ENCODE measurements at regions not wholly inside any gene's neighbourhood (a gene's known extent, or its start where the extent isn't known, plus 50 kb on each side); places are given as distances from the start of the nearest gene placed in this dataset.

GRCh38 chr7:12749746-12750145, 62.3 kb downstream of the ARL4A start:
- no peak overlapping the region for H2AFZ ChIP-seq (ENCODE audit: low read depth)
- H3K4me2 ChIP-seq, result no peak overlapping the region
- no peak overlapping the region for H3K4me3 ChIP-seq (IDR thresholded peaks at IDR 0.05; ENCODE audit: insufficient read depth, low read depth, low read length)
- no peak for TF ChIP-seq CTCF (conservative IDR thresholded peaks at IDR 0.05; ENCODE audit: low read depth, low read length)
- no peaks in the 10 kb centered on the region for H4K20me1 ChIP-seq (ENCODE audit: insufficient read depth)
- H3K27me3 ChIP-seq (ENCODE audit: insufficient read depth, low read depth), result no peaks in the 10 kb centered on the region
- no peak overlapping the region for H3K9ac ChIP-seq
- no peaks in the 10 kb centered on the region for H3K4me1 ChIP-seq (ENCODE audit: low read depth, poor library complexity, severe bottlenecking)
- no peaks in the 10 kb centered on the region for H3K79me2 ChIP-seq (ENCODE audit: insufficient read depth, low read depth)
- no peak overlapping the region for H3K27ac ChIP-seq
- no peaks in the 10 kb centered on the region for H3K36me3 ChIP-seq (ENCODE audit: insufficient read depth)

GRCh38 chr7:12751764-12752163, 64.3 kb downstream of the ARL4A start:
- H3K79me2 ChIP-seq (ENCODE audit: insufficient read depth, low read depth), result no peaks in the 10 kb centered on the region
- no peaks in the 10 kb centered on the region for H3K27me3 ChIP-seq (ENCODE audit: insufficient read depth, low read depth)
- no peak overlapping the region for H3K4me2 ChIP-seq
- no peaks in the 10 kb centered on the region for H4K20me1 ChIP-seq (ENCODE audit: insufficient read depth)
- H3K4me3 ChIP-seq (IDR thresholded peaks at IDR 0.05; ENCODE audit: insufficient read depth, low read depth, low read length), result no peak overlapping the region
- H3K36me3 ChIP-seq (ENCODE audit: insufficient read depth), result no peaks in the 10 kb centered on the region
- H3K27ac ChIP-seq, result no peak overlapping the region
- no peaks in the 10 kb centered on the region for H3K4me1 ChIP-seq (ENCODE audit: low read depth, poor library complexity, severe bottlenecking)
- TF ChIP-seq CTCF (conservative IDR thresholded peaks at IDR 0.05; ENCODE audit: low read depth, low read length), result no peak
- no peak overlapping the region for H3K9ac ChIP-seq
- no peak overlapping the region for H2AFZ ChIP-seq (ENCODE audit: low read depth)

GRCh38 chr7:12754179-12754578, 66.7 kb downstream of the ARL4A start:
- no peak for TF ChIP-seq CTCF (conservative IDR thresholded peaks at IDR 0.05; ENCODE audit: low read depth, low read length)
- H3K4me1 ChIP-seq (ENCODE audit: low read depth, poor library complexity, severe bottlenecking), result no peaks in the 10 kb centered on the region
- no peak overlapping the region for H3K4me3 ChIP-seq (IDR thresholded peaks at IDR 0.05; ENCODE audit: insufficient read depth, low read depth, low read length)
- no peaks in the 10 kb centered on the region for H4K20me1 ChIP-seq (ENCODE audit: insufficient read depth)
- no peaks in the 10 kb centered on the region for H3K79me2 ChIP-seq (ENCODE audit: insufficient read depth, low read depth)
- H3K4me2 ChIP-seq, result no peak overlapping the region
- no peaks in the 10 kb centered on the region for H3K27me3 ChIP-seq (ENCODE audit: insufficient read depth, low read depth)
- H3K9ac ChIP-seq, result no peak overlapping the region
- H3K27ac ChIP-seq, result no peak overlapping the region
- H2AFZ ChIP-seq (ENCODE audit: low read depth), result no peak overlapping the region
- H3K36me3 ChIP-seq (ENCODE audit: insufficient read depth), result no peaks in the 10 kb centered on the region

GRCh38 chr7:12756821-12757220, 69.4 kb downstream of the ARL4A start:
- Histone ChIP-seq H3K36me3 (ENCODE audit: insufficient read depth) (no peaks in the 10 kb centered on the region), H4K20me1 (ENCODE audit: insufficient read depth) (no peaks in the 10 kb centered on the region), H3K4me3 (IDR thresholded peaks at IDR 0.05; ENCODE audit: insufficient read depth, low read depth, low read length) (no peak overlapping the region), H3K4me2 (no peak overlapping the region), H3K9ac (no peak overlapping the region), H3K79me2 (ENCODE audit: insufficient read depth, low read depth) (no peaks in the 10 kb centered on the region), H3K27me3 (ENCODE audit: insufficient read depth, low read depth) (no peaks in the 10 kb centered on the region), H3K4me1 (ENCODE audit: low read depth, poor library complexity, severe bottlenecking) (no peaks in the 10 kb centered on the region), H3K27ac (no peak overlapping the region), H2AFZ (ENCODE audit: low read depth) (no peak overlapping the region)
- no peak for TF ChIP-seq CTCF (conservative IDR thresholded peaks at IDR 0.05; ENCODE audit: low read depth, low read length)

- Histone ChIP-seq H3K36me3 (ENCODE audit: insufficient read depth) (no peaks in the 10 kb centered on the region), H3K9ac (no peak overlapping the region), H3K4me2 (no peak overlapping the region), H3K4me3 (IDR thresholded peaks at IDR 0.05; ENCODE audit: insufficient read depth, low read depth, low read length) (no peak overlapping the region), H4K20me1 (ENCODE audit: insufficient read depth) (no peaks in the 10 kb centered on the region), H3K27ac (no peak overlapping the region), H3K79me2 (ENCODE audit: insufficient read depth, low read depth) (no peaks in the 10 kb centered on the region), H3K27me3 (ENCODE audit: insufficient read depth, low read depth) (no peaks in the 10 kb centered on the region), H3K4me1 (ENCODE audit: low read depth, poor library complexity, severe bottlenecking) (no peaks in the 10 kb centered on the region), H2AFZ (ENCODE audit: low read depth) (no peak overlapping the region)
- TF ChIP-seq CTCF (conservative IDR thresholded peaks at IDR 0.05; ENCODE audit: low read depth, low read length), result no peak
Measured at GRCh38 chr7:12757443-12757842, 70.0 kb downstream of the ARL4A start.

Data from KMS-11 (cell line).